ENCODE measurements at regions not wholly inside any gene's neighbourhood (a gene's known extent, or its start where the extent isn't known, plus 50 kb on each side); places are given as distances from the start of the nearest gene placed in this dataset.

GRCh38 chr11:128216198-128216597, 371.2 kb downstream of the ETS1 start:
- Histone ChIP-seq H3K79me1 (ENCODE audit: low read depth in 1 of 2, low read length in 2 of 2) (no peaks in the 10 kb centered on the region), H3K18ac (ENCODE audit: low read depth, low read length) (no peak overlapping the region), H2AK5ac (ENCODE audit: low read depth, low read length) (no peak overlapping the region), H2BK5ac (ENCODE audit: low read depth, low read length, poor library complexity, severe bottlenecking) (no peak overlapping the region), H3K56ac (ENCODE audit: extremely low read depth, insufficient read depth, low read length) (no peak overlapping the region), H2AFZ (replicated peaks; ENCODE audit: low read length, poor library complexity) (no peak overlapping the region), H3K36me3 (ENCODE audit: control insufficient read depth, insufficient read depth, low read length) (no peaks in the 10 kb centered on the region), H2BK120ac (ENCODE audit: low read depth, low read length) (no peak overlapping the region), H3K23ac (ENCODE audit: low read depth, low read length) (no peak overlapping the region), H2BK15ac (ENCODE audit: low read depth, low read length) (no peak overlapping the region), H4K91ac (ENCODE audit: insufficient read depth, low read depth, low read length) (no peak overlapping the region), H3K4me1 (ENCODE audit: control insufficient read depth, insufficient read depth, low read length) (peaks cover 6% of the 10 kb centered on the region), H3K9me3 (ENCODE audit: control insufficient read depth, insufficient read depth, low read length) (no peaks in the 10 kb centered on the region), H4K8ac (ENCODE audit: low read depth in 2 of 2, low read length in 2 of 2) (no peak overlapping the region), H3K14ac (replicated peaks; ENCODE audit: low read depth, low read length) (no peak overlapping the region), H3K9ac (ENCODE audit: low read depth, low read length) (no peak overlapping the region), H4K5ac (ENCODE audit: low read depth, low read length) (no peak overlapping the region), H3K4ac (ENCODE audit: low read depth, low read length) (no peak overlapping the region), H2AK9ac (replicated peaks; ENCODE audit: low read depth, low read length, poor library complexity) (no peak overlapping the region), H3K9me1 (ENCODE audit: insufficient read depth, low read length) (no peaks in the 10 kb centered on the region), H3K4me2 (ENCODE audit: low read depth, low read length) (no peak overlapping the region), H4K20me1 (ENCODE audit: insufficient read depth, low read length) (no peaks in the 10 kb centered on the region), H3K4me3 (ENCODE audit: insufficient read depth, low read depth, low read length) (no peak overlapping the region), H2BK20ac (ENCODE audit: low read depth, low read length) (no peak overlapping the region), H3K27ac (ENCODE audit: insufficient read depth, low read length) (no peak overlapping the region), H3K27me3 (ENCODE audit: control insufficient read depth, insufficient read depth, low read length) (no peaks in the 10 kb centered on the region)
- intact Hi-C loops (cut with micrococcal nuclease), result no loop called here
- no peak for TF ChIP-seq CTCF (conservative IDR thresholded peaks at IDR 0.05; ENCODE audit: low read depth, low read length)
- TF ChIP-seq SMC3 (IDR thresholded peaks at IDR 0.05; ENCODE audit: low read depth, low read length), result no peak
- no peak for TF ChIP-seq POLR2A (IDR thresholded peaks at IDR 0.05; ENCODE audit: low read depth, low read length)
- no peak for TF ChIP-seq USF2 (IDR thresholded peaks at IDR 0.05; ENCODE audit: low read depth, low read length)
- TF ChIP-seq RAD21 (IDR thresholded peaks at IDR 0.05; ENCODE audit: low read length), result no peak
- no peak for TF ChIP-seq RFX5 (IDR thresholded peaks at IDR 0.05; ENCODE audit: low read depth, low read length)
- no peak for TF ChIP-seq MAFK (IDR thresholded peaks at IDR 0.05; ENCODE audit: low read depth, low read length)
- no peak for TF ChIP-seq MXI1 (IDR thresholded peaks at IDR 0.05; ENCODE audit: borderline replicate concordance, low read depth, low read length)
- TF ChIP-seq FOS (IDR thresholded peaks at IDR 0.05; ENCODE audit: low read depth, low read length), result no peak
- TF ChIP-seq BHLHE40 (IDR thresholded peaks at IDR 0.05; ENCODE audit: low read depth, low read length), result no peak
- TF ChIP-seq ELK1 (IDR thresholded peaks at IDR 0.05; ENCODE audit: borderline replicate concordance, low read depth, low read length), result no peak
- TF ChIP-seq CEBPB (IDR thresholded peaks at IDR 0.05; ENCODE audit: low read depth, low read length), result no peak
- TF ChIP-seq RCOR1 (IDR thresholded peaks at IDR 0.05; ENCODE audit: insufficient replicate concordance, low read length), result no peak
- no peak for TF ChIP-seq MAZ (IDR thresholded peaks at IDR 0.05; ENCODE audit: borderline replicate concordance, low read depth, low read length)
- TF ChIP-seq CHD1 (IDR thresholded peaks at IDR 0.05; ENCODE audit: low read depth, low read length), result no peak
- TF ChIP-seq NFE2L2 (IDR thresholded peaks at IDR 0.05; ENCODE audit: low read depth, low read length), result no peak
- in situ Hi-C loops (cut with MboI; ENCODE audit: low sequenced_read_pairs), result no loop called here
- ChIA-PET CTCF (interaction anchor here (0.6 kb wide), 1 partner anchor 13 kb away, joined by 5 read pairs; no protein-coding TSS in a partner anchor), POLR2A (ENCODE audit: unreplicated experiment) (no interaction called here)
- BruUV-seq (replicated peaks), result no TSS peak
- no peak for ATAC-seq (ENCODE audit: low read depth)
- dilution Hi-C loops (cut with HindIII; ENCODE audit: low sequenced_read_pairs, unreplicated experiment), result no loop called here
- no CpG with 5 or more reads among the region's 1 CpG for WGBS, 2 experiments (ENCODE audit: extremely low coverage in 2 of 2, insufficient read length in 1 of 2)
- no peak for DNase-seq
